Brain microvascular endothelial cell (primary cell): ENCODE measurements at regions not wholly inside any gene's neighbourhood (a gene's known extent, or its start where the extent isn't known, plus 50 kb on each side); places are given as distances from the start of the nearest gene placed in this dataset.

ENCODE experiments used
- DNase-seq: peaks from one replicate; pipeline ENCODE4 v3.0.0-alpha.2; 2020
- H3K27ac ChIP-seq: fragments of 250-450 bp; sonication (Bioruptor Pico); 2 replicates; pipeline ENCODE4 v1.5.1; 2020; ENCODE audit warnings: mild to moderate bottlenecking, moderate library complexity
- H3K27me3 ChIP-seq: fragments of 250-450 bp; sonication (Bioruptor Pico); replicated peaks from 2 replicates; pipeline ENCODE4 v1.5.1; 2020; ENCODE audit warnings: mild to moderate bottlenecking
- H3K36me3 ChIP-seq: fragments of 250-450 bp; sonication (Bioruptor Pico); replicated peaks from 2 replicates; pipeline ENCODE4 v1.5.1; 2020; ENCODE audit warnings: mild to moderate bottlenecking
- H3K4me3 ChIP-seq: 2 replicates; pipeline ENCODE4 v1.5.1; 2011; ENCODE audit warnings: low read depth, mild to moderate bottlenecking, control low read depth, low read length, moderate library complexity
- in situ Hi-C: cut with HindIII; loops from 2 replicates; pipeline ENCODE4 v1.10.0; 2017; ENCODE audit warnings: low sequenced_read_pairs, low pct_ligation_motif_present
- TF ChIP-seq, protein P1 (sequence below): IDR thresholded peaks from 2 replicates; pipeline ENCODE4 v1.5.1; 2011; ENCODE audit warnings: low read depth, mild to moderate bottlenecking, moderate library complexity, low read length, control low read depth, inconsistent platforms; ENCODE audit errors: missing control alignments

DNA sequence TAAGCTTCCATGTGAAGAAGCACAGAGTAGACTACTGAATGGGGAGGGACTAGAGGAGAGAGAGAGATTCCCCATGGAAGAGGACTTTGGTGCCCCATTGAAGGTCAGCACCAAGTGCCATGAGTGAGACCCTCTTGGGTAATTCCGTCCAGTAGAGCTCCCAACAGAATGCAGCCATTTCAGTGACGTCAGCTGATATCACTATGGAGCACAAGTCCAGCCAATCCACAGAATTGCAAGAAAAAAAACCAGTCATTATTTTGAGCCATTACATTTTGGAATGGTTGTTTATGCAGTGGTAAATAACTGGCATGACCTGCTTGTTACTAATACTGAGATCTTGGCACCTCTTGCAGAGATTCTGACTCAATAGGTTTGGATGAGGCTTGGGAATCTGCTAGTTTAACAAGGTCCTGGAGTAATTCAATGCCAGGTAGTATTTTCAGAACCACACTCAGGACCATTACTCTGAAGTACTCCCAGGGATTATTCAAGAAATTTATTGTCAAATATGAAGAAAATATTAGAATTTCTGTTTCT lies 52.6 kb upstream of the SP8 start:
- Histone ChIP-seq H3K4me3 (no peak overlapping the region), H3K36me3 (no peaks in the 10 kb centered on the region), H3K27me3 (no peaks in the 10 kb centered on the region), H3K27ac (no peak overlapping the region)
- no peak for DNase-seq
- TF ChIP-seq, protein P1, sequence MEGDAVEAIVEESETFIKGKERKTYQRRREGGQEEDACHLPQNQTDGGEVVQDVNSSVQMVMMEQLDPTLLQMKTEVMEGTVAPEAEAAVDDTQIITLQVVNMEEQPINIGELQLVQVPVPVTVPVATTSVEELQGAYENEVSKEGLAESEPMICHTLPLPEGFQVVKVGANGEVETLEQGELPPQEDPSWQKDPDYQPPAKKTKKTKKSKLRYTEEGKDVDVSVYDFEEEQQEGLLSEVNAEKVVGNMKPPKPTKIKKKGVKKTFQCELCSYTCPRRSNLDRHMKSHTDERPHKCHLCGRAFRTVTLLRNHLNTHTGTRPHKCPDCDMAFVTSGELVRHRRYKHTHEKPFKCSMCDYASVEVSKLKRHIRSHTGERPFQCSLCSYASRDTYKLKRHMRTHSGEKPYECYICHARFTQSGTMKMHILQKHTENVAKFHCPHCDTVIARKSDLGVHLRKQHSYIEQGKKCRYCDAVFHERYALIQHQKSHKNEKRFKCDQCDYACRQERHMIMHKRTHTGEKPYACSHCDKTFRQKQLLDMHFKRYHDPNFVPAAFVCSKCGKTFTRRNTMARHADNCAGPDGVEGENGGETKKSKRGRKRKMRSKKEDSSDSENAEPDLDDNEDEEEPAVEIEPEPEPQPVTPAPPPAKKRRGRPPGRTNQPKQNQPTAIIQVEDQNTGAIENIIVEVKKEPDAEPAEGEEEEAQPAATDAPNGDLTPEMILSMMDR = no peak
- in situ Hi-C loops = no loop called here

DNA sequence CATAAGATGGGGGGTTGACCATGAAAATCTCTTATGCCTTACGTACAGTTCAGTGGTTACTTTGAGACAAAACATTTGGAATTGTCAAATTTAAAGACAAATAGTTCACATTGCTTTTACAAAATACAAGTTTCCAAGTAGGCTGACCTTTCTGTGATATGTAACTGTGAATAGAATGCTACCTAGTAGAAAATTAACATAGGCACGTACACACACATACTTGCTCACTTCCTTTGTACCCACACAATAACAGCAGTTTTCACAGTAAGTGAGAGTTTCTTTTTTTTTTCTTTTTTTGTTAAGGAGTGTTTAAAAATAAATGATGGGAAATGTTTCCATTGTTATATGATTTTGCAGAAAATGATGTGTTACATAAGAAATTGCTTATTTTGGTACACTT lies 53.3 kb upstream of the SP8 start:
- in situ Hi-C loops = no loop called here
- no peak overlapping the region for H3K4me3 ChIP-seq
- no peak overlapping the region for H3K27ac ChIP-seq
- H3K36me3 ChIP-seq = no peaks in the 10 kb centered on the region
- TF ChIP-seq, protein P1 = no peak
- no peak for DNase-seq
- H3K27me3 ChIP-seq = no peaks in the 10 kb centered on the region

DNA sequence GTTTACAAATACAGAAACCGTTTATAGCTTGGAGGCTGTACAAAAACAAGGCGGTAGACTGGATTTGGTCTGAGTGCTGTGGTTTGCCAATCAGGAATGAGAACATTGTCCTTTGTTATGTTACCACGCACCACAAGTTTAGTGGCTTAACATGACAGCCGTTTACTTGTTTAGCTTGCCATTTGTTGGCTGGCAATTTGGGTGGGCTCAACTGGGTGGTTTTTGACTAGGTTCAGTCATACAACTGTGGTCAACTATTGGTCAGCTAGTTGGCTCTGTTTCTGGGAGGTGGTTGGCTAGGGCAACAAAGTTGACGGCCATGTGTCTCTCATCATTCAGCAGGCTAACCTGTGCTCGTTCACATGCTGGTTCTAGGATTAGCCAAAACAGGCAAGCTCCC lies 60.1 kb upstream of the SP8 start:
- Histone ChIP-seq H3K27me3 (no peaks in the 10 kb centered on the region), H3K4me3 (no peak overlapping the region), H3K27ac (no peak overlapping the region), H3K36me3 (no peaks in the 10 kb centered on the region)
- TF ChIP-seq, protein P1 = no peak
- in situ Hi-C loops = no loop called here
- DNase-seq = no peak

DNA sequence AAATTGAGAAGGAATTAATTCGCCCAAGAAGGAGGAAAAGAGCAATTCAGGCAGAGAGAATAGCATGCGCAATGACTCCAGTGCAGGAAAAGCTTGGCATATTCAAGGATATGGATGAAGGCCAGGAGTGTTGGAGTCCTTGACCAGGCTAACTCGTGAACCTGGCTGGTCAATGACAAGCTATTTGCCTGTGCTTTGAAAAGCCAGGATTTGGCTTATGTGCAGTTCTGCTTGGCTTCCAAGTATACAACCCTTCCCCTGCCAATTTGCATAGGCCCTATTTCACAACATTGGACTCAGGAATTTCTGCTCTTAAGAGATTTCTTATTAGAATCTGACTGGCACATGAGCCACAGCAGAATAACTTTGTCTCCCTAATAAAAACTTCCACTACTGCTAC lies 72.3 kb upstream of the SP8 start:
- H3K4me3 ChIP-seq = no peak overlapping the region
- TF ChIP-seq, protein P1 = no peak
- H3K27ac ChIP-seq = no peak overlapping the region
- no peak for DNase-seq
- in situ Hi-C loops = no loop called here
- no peaks in the 10 kb centered on the region for H3K36me3 ChIP-seq
- H3K27me3 ChIP-seq = no peaks in the 10 kb centered on the region

DNA sequence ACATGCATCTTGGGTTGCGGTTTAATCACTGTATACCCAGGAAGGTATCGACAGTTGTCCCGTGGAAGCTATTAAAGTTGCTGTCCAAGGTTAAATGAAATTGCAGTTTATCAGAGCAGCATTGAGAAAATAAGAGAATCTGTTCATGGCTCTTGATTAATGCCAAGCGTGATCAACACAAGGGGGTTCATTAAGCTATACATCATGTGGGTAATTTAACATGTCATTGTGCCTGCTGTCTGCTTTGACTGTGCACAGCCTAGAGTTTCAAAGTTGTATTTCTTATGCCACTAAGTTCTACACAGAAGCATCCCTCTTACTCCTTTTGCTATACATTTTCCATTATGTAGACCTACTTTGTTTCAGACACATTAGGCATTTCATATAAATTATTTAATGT lies 74.8 kb upstream of the SP8 start:
- in situ Hi-C loops = no loop called here

DNA sequence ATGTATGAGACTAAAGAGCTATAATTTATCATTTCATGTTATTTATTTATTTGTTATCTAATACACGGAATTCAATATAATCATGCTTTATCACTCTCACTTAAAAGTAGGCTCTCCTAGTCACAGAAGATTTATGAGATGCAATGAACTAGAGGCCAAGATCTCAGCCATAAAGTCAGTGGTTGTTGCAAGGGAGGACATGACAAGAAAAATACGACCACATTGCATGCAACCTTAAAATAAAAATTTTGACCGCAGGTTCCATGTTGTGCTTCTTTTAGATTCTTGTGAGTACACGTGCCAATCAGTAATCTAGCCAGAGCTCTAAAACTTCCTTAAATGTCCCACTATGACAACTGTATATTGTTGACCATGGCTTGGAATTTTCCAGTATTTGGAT lies 75.9 kb upstream of the SP8 start:
- DNase-seq = no peak
- Histone ChIP-seq H3K36me3 (no peaks in the 10 kb centered on the region), H3K27ac (no peak overlapping the region), H3K27me3 (no peaks in the 10 kb centered on the region), H3K4me3 (no peak overlapping the region)
- in situ Hi-C loops = no loop called here
- TF ChIP-seq, protein P1 = no peak

More for the DNA sequence above, 74.8 kb upstream of the SP8 start:
- DNase-seq = no peak
- TF ChIP-seq, protein P1 = no peak
- H3K36me3 ChIP-seq = no peaks in the 10 kb centered on the region
- no peak overlapping the region for H3K27ac ChIP-seq
- H3K4me3 ChIP-seq = no peak overlapping the region
- no peaks in the 10 kb centered on the region for H3K27me3 ChIP-seq
